ENCODE measurements at regions not wholly inside any gene's neighbourhood (a gene's known extent, or its start where the extent isn't known, plus 50 kb on each side); places are given as distances from the start of the nearest gene placed in this dataset.

DNA sequence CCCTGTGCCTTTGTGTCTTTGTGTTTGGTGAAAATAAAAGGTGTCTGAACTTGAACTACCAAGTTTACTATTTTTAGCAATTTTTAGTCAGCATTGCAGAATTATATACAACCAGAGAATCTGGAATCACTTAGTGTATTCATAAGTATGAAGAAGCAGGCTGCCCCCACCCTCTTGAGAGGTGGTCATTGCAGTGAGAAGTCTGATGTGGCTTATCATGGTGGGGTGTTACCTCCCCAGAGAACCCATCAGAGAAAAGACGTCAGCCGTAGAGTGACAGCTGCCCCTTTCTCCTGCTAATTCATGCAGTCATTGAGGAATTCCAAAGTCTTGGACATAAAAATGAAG is 66.0 kb downstream of the BOLA3 start:
- H3K4me3 Mint-ChIP-seq: no peak overlapping the region

DNA sequence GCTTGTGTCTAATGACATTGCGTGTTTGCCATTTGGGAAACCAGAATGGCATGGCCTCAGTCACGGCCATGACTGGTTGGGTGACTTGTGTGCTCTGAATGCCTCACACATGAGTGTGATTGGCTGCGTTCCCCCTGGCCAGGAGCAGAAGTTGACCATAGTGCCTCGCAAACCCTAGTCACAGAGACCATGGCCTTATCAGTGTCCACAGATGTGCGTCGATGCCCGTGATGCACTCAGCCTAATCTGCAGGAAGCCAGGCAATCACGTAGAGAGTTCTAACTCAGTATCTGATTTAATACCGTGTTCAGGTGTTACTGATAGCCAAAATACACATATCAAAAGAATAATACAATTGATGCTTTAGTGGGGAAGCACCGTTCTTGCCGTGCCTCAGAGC is 64.0 kb downstream of the BOLA3 start:
- H3K27ac Mint-ChIP-seq: no peak overlapping the region
- no peaks in the 10 kb centered on the region for H3K27me3 Mint-ChIP-seq
- ChIA-PET POLR2A (no interaction called here), CTCF (no interaction called here)
- DNase-seq: no peak
- intact Hi-C loops (cut with micrococcal nuclease): no loop called here
- ATAC-seq (ENCODE audit: low read depth): no peak
- H3K9me3 Mint-ChIP-seq: no peaks in the 10 kb centered on the region
- peaks cover 10% of the 10 kb centered on the region for H3K4me1 Mint-ChIP-seq
- H3K36me3 Mint-ChIP-seq (ENCODE audit: low read depth): peaks cover 85% of the 10 kb centered on the region
- TF ChIP-seq, protein P1, sequence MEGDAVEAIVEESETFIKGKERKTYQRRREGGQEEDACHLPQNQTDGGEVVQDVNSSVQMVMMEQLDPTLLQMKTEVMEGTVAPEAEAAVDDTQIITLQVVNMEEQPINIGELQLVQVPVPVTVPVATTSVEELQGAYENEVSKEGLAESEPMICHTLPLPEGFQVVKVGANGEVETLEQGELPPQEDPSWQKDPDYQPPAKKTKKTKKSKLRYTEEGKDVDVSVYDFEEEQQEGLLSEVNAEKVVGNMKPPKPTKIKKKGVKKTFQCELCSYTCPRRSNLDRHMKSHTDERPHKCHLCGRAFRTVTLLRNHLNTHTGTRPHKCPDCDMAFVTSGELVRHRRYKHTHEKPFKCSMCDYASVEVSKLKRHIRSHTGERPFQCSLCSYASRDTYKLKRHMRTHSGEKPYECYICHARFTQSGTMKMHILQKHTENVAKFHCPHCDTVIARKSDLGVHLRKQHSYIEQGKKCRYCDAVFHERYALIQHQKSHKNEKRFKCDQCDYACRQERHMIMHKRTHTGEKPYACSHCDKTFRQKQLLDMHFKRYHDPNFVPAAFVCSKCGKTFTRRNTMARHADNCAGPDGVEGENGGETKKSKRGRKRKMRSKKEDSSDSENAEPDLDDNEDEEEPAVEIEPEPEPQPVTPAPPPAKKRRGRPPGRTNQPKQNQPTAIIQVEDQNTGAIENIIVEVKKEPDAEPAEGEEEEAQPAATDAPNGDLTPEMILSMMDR (IDR thresholded peaks at IDR 0.05): no peak
- no peak overlapping the region for H3K4me3 Mint-ChIP-seq

More for the DNA sequence above, 66.0 kb downstream of the BOLA3 start:
- DNase-seq (no peak), ATAC-seq (ENCODE audit: low read depth) (no peak)
- ChIA-PET CTCF (no interaction called here), POLR2A (no interaction called here)
- Mint-ChIP-seq H3K4me1 (peaks cover 21% of the 10 kb centered on the region), H3K27ac (no peak overlapping the region), H3K36me3 (ENCODE audit: low read depth) (peaks cover 81% of the 10 kb centered on the region), H3K27me3 (no peaks in the 10 kb centered on the region), H3K9me3 (no peaks in the 10 kb centered on the region)
- intact Hi-C loops (cut with micrococcal nuclease): loop anchor here (2.0 kb wide), 2 partner anchors 49 to 79 kb away; no protein-coding TSS in a partner anchor
- TF ChIP-seq, protein P1 (IDR thresholded peaks at IDR 0.05): no peak

Measured in activated B cell treated with CpG ODN at 0.5 μM for 24 hours (primary cell).